RKO (cell line): ENCODE measurements at regions not wholly inside any gene's neighbourhood (a gene's known extent, or its start where the extent isn't known, plus 50 kb on each side); places are given as distances from the start of the nearest gene placed in this dataset.
"Not testable (repeated sequence)": the region's sequence is repeated elsewhere in the genome, so short reads cannot be mapped to it uniquely, and the experiment has no call there.

ENCODE experiments used
- DNase-seq: peaks from one replicate; pipeline ENCODE4 v3.0.0-alpha.2; 2016; ENCODE audit warnings: low spot score

- DNase-seq, result no peak
Measured at GRCh38 chr6:152811785-152812184, 61.2 kb downstream of the VIP start.

DNA sequence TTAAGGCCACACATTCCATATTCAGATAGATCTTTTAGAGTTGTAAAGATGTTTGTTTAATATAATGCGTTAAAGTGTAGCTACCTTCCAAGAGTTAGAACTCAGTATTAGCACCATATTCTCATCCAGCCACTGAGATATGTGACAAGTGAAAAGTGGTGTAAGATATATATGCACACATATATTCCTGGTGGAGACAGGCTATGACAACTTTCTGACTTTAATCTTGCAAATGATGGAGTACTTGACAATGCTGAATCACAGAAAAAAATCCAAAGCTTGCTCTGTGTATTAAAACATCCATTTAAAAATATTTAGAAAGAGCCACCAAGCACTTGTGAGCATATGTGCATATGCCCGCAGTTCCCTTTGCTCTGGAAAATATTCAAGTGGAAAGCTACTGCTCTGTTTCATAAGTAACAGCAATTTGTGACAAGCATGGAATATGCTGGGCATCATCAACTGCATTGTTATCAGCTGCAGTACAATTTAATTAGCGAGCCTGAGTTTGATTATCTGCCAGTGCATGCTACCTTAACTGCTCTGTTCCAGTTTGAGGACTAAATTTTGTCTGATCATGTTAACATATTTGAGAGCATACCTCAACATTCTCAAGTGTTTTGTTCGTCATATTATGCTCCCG lies 64.8 kb downstream of the VIP start:
- DNase-seq, result no peak

- DNase-seq, result no peak
Measured at GRCh38 chr6:152816055-152816454, 65.5 kb downstream of the VIP start.

DNA sequence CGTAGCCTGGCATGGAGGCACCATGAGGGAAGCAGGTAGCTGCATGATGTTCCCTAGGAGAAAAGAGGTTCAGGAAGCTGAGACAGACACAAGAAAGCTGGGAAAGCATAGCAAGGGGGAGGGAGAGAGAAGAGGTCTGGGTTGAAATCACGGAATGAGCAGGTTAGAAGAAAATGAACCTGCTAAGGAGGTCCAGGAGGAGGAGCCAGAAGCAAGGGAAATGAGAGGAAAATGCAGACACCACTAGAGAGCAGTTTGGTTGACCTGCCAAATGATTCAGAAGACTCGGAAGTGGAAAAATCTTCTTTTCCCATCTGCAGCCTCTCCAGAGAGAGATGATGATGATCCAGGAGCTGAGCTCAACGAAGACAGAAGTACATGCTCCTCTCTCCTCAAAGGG lies 70.9 kb downstream of the VIP start:
- no peak for DNase-seq

GRCh38 chr6:152824666-152825065 lies 74.1 kb downstream of the VIP start:
- DNase-seq, result no peak

- DNase-seq, result no peak
Measured at GRCh38 chr6:152828431-152828830, 77.8 kb downstream of the VIP start.

- DNase-seq, result not testable (repeated sequence)
Measured at GRCh38 chr6:152834366-152834765, 83.8 kb downstream of the VIP start.

- DNase-seq, result no peak
Measured at GRCh38 chr6:152836523-152836922, 85.9 kb downstream of the VIP start.

DNA sequence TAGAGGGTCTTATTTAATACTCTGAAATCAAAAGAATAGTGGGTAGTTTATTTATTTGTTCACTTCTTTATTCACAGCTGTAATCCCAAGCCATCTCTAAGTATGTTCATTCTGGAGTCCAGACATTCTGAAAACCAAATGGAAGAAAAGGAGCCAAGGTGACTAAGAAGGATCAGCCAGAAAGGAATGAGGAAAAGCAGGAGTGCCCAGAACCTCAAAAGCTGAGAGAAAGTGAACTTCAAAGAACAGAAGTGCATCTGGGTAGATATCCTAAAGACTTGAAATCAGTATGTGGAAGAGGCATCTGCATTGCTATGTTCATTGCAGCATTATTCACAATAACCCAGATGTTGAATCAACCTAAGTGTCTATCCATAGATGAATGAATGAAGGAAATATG lies 94.8 kb downstream of the VIP start:
- DNase-seq, result no peak

GRCh38 chr6:152846825-152847224 lies 96.2 kb downstream of the VIP start:
- DNase-seq, result peak; percentile 5

- DNase-seq, result no peak
Measured at GRCh38 chr6:152848919-152849318, 98.3 kb downstream of the VIP start.

DNA sequence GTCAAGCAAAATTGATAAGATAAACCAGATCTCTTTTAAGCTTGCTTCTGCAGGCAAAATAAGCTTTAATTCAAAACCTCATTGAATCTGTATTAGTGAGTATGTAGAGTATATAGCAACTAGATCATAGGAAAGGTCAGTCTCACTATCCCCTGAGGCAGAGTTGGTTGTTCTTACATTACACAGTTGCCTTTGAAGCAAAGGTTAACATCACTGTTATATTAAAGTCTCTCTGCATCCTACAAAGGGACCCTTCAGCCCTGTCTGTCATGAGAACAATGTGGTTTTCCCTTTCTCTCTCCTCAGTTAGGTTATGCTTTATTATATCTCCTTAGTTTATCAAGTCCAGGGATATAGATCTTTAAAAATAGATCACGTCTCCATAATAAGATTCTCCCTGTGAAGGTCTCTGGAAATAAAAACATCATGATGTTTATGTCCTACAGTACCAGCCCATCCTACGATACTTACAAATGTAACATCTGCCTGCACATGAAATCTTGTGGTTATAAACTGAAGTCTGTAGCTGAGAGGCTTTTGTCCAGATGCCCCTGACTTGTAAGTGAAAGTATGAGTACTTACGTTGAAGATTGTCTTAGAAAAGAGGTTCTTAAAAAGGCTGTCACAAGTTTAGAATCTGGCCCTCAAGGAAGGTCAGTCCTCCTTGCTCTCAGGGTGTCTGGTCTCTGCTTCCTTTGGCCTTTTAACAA lies 103.6 kb downstream of the VIP start:
- DNase-seq, result no peak

DNA sequence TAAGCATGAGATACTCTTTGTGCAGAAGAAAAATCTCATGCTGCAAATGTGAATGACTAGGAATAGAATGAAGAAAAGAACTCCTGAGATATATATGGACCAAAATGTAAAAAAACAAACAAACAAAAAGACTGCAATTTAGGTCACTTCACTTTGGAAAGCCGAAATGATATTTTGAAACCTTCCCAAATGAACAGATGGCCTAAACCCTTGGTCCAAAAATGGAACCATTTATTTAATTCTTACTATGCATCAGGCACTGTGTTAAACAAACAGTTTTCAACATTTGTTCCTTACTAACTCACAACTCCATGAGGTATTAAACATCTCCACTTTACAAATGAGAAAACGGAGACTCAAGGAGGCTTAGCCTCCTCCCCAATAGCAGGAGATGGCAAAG lies 107.5 kb downstream of the VIP start:
- no peak for DNase-seq

DNA sequence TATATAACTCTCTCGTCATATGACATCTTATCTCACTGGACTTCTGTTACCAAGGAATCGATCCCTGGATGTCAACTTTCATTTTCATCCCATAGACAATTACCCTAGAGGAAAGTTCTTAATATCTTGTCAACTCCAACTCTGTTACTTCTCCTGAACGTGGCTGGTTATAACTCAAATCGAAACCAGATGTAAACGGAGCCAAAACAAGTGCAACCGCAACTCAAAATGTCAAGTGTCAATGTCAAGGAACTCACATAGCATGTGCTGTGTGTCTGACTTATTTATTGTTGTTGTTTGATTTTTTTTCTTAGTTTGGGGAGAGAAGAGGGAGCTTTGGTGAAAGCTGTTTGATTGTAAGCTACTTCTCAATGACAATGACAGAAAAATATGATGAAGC lies 108.6 kb downstream of the VIP start:
- no peak for DNase-seq

GRCh38 chr6:152863618-152864326 lies 113.2 kb downstream of the VIP start:
- peak; percentile 79 for DNase-seq

GRCh38 chr6:152874267-152874666 lies 108.6 kb downstream of the FBXO5 start:
- no peak for DNase-seq

- DNase-seq, result no peak
Measured at GRCh38 chr6:152874846-152875568, 107.8 kb downstream of the FBXO5 start.

- DNase-seq, result no peak
Measured at GRCh38 chr6:152879681-152880080, 103.2 kb downstream of the FBXO5 start.

DNA sequence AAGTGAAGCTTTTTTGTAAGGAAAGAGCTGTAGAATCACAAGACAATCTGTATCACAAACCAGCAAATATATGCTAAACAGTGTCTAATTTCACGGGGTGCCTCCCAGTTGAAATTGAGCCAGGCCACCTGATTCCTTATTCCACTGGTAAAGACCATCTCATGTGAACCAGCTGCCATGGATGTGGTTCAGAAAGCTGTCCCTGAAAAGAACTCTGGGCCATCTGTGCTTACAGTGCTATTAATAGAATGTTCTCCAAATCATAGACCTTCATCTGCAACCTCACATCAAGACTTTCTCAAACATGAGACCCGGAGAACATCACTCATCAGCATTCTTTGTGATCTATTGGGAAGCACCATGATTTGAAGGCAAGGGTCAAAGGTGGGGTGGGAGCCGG lies 89.7 kb downstream of the FBXO5 start:
- no peak for DNase-seq

- DNase-seq, result no peak
Measured at GRCh38 chr6:152896923-152897322, 85.9 kb downstream of the FBXO5 start.

DNA sequence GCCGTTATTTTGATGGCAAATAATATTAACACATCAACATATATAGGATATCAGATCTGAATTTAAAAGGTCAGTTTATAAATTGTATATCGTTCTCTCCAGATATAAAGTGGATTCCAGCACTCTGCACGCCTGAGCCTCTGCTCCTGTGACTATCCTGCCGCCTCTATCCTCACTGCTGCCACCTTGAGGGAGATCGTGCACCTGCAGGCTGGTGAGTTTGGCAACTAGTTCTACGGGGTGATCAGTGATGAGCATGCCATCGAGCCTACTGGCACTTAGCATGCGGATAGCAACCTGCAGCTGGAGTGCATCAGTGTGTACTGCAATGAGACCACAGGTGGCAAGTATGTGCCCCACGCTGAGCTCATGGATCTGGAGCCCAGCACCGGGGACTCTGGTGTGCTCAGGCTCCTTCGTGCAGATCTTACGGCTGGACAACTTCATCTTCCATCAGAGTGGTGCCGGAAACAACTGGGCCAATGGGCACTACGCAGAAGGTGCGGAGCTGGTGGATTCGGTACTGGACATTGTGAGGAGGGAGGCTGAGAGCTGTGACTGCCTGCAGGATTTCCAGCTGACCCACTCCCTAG lies 84.9 kb downstream of the FBXO5 start:
- DNase-seq, result peak; percentile 66

- no peak for DNase-seq
Measured at GRCh38 chr6:152904678-152905077, 78.2 kb downstream of the FBXO5 start.
